Left lung (tissue), 4 donors: ENCODE measurements at regions not wholly inside any gene's neighbourhood (a gene's known extent, or its start where the extent isn't known, plus 50 kb on each side); places are given as distances from the start of the nearest gene placed in this dataset.

Experiments used
- ATAC-seq: fragments of 200-7000 bp; cut with Tn5 transposase; one replicate; pipeline ENCODE4 v1.9.1; 2020; ENCODE audit warnings: moderate library complexity
- DNase-seq, 4 donors: peaks; one replicate each; pipeline ENCODE4 v3.0.0-alpha.2; 2013 to 2020
- H3K27ac ChIP-seq, 2 donors: fragments of 200-600 bp; sonication (generic) in 1 of 2; one replicate each; pipeline versions ENCODE4 v1.5.0 to v1.8.0; 2020 to 2021
- H3K27me3 ChIP-seq, 2 donors: fragments of 200-600 bp; sonication (generic) in 1 of 2; one replicate each; pipeline versions ENCODE4 v1.5.0 to v1.8.0; 2020 to 2021
- H3K36me3 ChIP-seq, 2 donors: fragments of 200-600 bp; sonication (generic) in 1 of 2; one replicate each; pipeline versions ENCODE4 v1.5.0 to v1.8.0; 2020 to 2021
- H3K4me1 ChIP-seq, 2 donors: fragments of 200-600 bp; one replicate each; pipeline ENCODE4 v1.8.0; 2021
- H3K4me3 ChIP-seq, 2 donors: fragments of 200-600 bp; sonication (generic) in 1 of 2; one replicate each; pipeline versions ENCODE4 v1.5.0 to v1.8.0; 2020 to 2021; ENCODE audit warnings: mild to moderate bottlenecking in 1 of 2
- H3K9me3 ChIP-seq, 2 donors: fragments of 200-600 bp; sonication (generic) in 1 of 2; one replicate each; pipeline versions ENCODE4 v1.5.0 to v1.8.0; 2020 to 2021
- CTCF ChIP-seq, 2 donors: fragments of 200-600 bp; sonication (generic) in 1 of 2; IDR thresholded peaks; one replicate each; pipeline versions ENCODE4 v1.5.0 to v1.8.0; 2021; ENCODE audit warnings: antibody characterized with exemption in 2 of 2
- intact Hi-C, 2 donors: fragments of 100-400 bp; cut with DNase I; formaldehyde crosslinking; loops; one replicate each; pipeline versions ENCODE4 v1.11.2 to v1.14.2; 2022
- donor health status: DM: no; HTN: yes; CAD: no.
- donor health status: DM: no; HTN: no; CAD: no.

- ATAC-seq, result no peak
- H3K27ac ChIP-seq, result no peak overlapping the region
- H3K4me3 ChIP-seq, result no peak overlapping the region
- H3K9me3 ChIP-seq, result peaks cover 0 to 4% of the 10 kb centered on the region in 2 donors
- no peaks in the 10 kb centered on the region for H3K27me3 ChIP-seq
- no peaks in the 10 kb centered on the region for H3K4me1 ChIP-seq
- TF ChIP-seq CTCF (IDR thresholded peaks at IDR 0.05), result no peak
- H3K36me3 ChIP-seq, result no peaks in the 10 kb centered on the region
- intact Hi-C loops, result no loop called here
- no peak for DNase-seq
Observed at GRCh38 chr4:41487868-41488440, 50.0 kb upstream of the LIMCH1 start.
